UCSD-AML1 (cell line): ENCODE measurements at regions not wholly inside any gene's neighbourhood (a gene's known extent, or its start where the extent isn't known, plus 50 kb on each side); places are given as distances from the start of the nearest gene placed in this dataset.

Source experiments
- DNase-seq: peaks from one replicate; lab custom pipeline; 2025; ENCODE audit not compliant: unreplicated experiment; lab: John Stamatoyannopoulos, UW

GRCh38 chr14:87547536-87547935 lies 445.4 kb downstream of the GALC start:
- no peak for DNase-seq

- DNase-seq: no peak
These were observed 450.7 kb downstream of the GALC start for GRCh38 chr14:87542288-87542687.

- no peak for DNase-seq
These were observed 452.6 kb downstream of the GALC start for GRCh38 chr14:87540339-87540738.

GRCh38 chr14:87529081-87529480 lies 463.9 kb downstream of the GALC start:
- no peak for DNase-seq

GRCh38 chr14:87526731-87527130 lies 466.3 kb downstream of the GALC start:
- DNase-seq: no peak

GRCh38 chr14:87524011-87524410 lies 469.0 kb downstream of the GALC start:
- no peak for DNase-seq

- no peak for DNase-seq
These were observed 470.4 kb downstream of the GALC start for GRCh38 chr14:87522575-87522974.

- DNase-seq: no peak
These were observed 484.6 kb downstream of the GALC start for GRCh38 chr14:87508333-87508732.

- DNase-seq: no peak
These were observed 489.3 kb downstream of the GALC start for GRCh38 chr14:87503711-87504110.

GRCh38 chr14:87497301-87497700 lies 495.7 kb downstream of the GALC start:
- DNase-seq: no peak

- DNase-seq: no peak
These were observed 499.0 kb downstream of the GALC start for GRCh38 chr14:87494010-87494409.

GRCh38 chr14:87492561-87492960 lies 500.4 kb downstream of the GALC start:
- no peak for DNase-seq

GRCh38 chr14:87491816-87492215 lies 501.2 kb downstream of the GALC start:
- no peak for DNase-seq

GRCh38 chr14:87489196-87489819 lies 503.7 kb downstream of the GALC start:
- DNase-seq: no peak

GRCh38 chr14:87483271-87484260 lies 509.4 kb downstream of the GALC start:
- no peak for DNase-seq

GRCh38 chr14:87468531-87468930 lies 524.5 kb downstream of the GALC start:
- DNase-seq: no peak

- no peak for DNase-seq
These were observed 525.4 kb downstream of the GALC start for GRCh38 chr14:87467578-87467977.

GRCh38 chr14:87465770-87466169 lies 527.2 kb downstream of the GALC start:
- no peak for DNase-seq

GRCh38 chr14:87461704-87462103 lies 531.3 kb downstream of the GALC start:
- no peak for DNase-seq

GRCh38 chr14:87457720-87458119 lies 535.3 kb downstream of the GALC start:
- DNase-seq: no peak

- DNase-seq: no peak
These were observed 542.8 kb downstream of the GALC start for GRCh38 chr14:87450193-87450592.

- no peak for DNase-seq
These were observed 544.0 kb downstream of the GALC start for GRCh38 chr14:87449016-87449415.
